Trophoblast cell (in vitro differentiated cells and primary cell): ENCODE measurements at regions not wholly inside any gene's neighbourhood (a gene's known extent, or its start where the extent isn't known, plus 50 kb on each side); places are given as distances from the start of the nearest gene placed in this dataset.
"Not testable (repeated sequence)": the region's sequence is repeated elsewhere in the genome, so short reads cannot be mapped to it uniquely, and the experiment has no call there.

Source experiments
- DNase-seq, 2 donors: peaks; one replicate each; pipeline ENCODE4 v3.0.0-alpha.2; 2016
- H2AFZ ChIP-seq: 2 replicates; pipeline ENCODE4 v1.6.1; 2013; ENCODE audit warnings: low read length, moderate library complexity, mild to moderate bottlenecking; ENCODE audit not compliant: insufficient read depth, poor library complexity
- H2AK5ac ChIP-seq: 2 replicates; pipeline ENCODE4 v1.6.1; 2013; ENCODE audit warnings: mild to moderate bottlenecking, low read length
- H2BK120ac ChIP-seq: 2 replicates; pipeline ENCODE4 v1.6.1; 2013; ENCODE audit warnings: low read length, mild to moderate bottlenecking, moderate library complexity; ENCODE audit not compliant: insufficient read depth, poor library complexity
- H2BK12ac ChIP-seq: 2 replicates; pipeline ENCODE4 v1.6.1; 2013; ENCODE audit warnings: mild to moderate bottlenecking, low read length, moderate library complexity
- H2BK5ac ChIP-seq: 2 replicates; pipeline ENCODE4 v1.6.1; 2013; ENCODE audit warnings: low read length, low read depth, moderate library complexity, mild to moderate bottlenecking; ENCODE audit not compliant: poor library complexity
- H3K14ac ChIP-seq: 2 replicates; pipeline ENCODE4 v1.6.1; 2013; ENCODE audit warnings: mild to moderate bottlenecking, low read length
- H3K18ac ChIP-seq: 2 replicates; pipeline ENCODE4 v1.6.1; 2013; ENCODE audit warnings: mild to moderate bottlenecking, low read length
- H3K23ac ChIP-seq: 2 replicates; pipeline ENCODE4 v1.6.1; 2013; ENCODE audit warnings: low read length
- H3K27ac ChIP-seq: 2 replicates; pipeline ENCODE4 v1.5.1; 2013; ENCODE audit warnings: low read depth, mild to moderate bottlenecking, inconsistent platforms, low read length, moderate library complexity
- H3K27me3 ChIP-seq: 2 replicates; pipeline ENCODE4 v1.6.1; 2013; ENCODE audit warnings: inconsistent platforms, mild to moderate bottlenecking, low read length, moderate library complexity; ENCODE audit not compliant: insufficient read depth
- H3K36me3 ChIP-seq, 2 experiments: 1 replicate in 1 of 2; 2 replicates in 1 of 2; pipeline ENCODE4 v1.6.1; 2013; ENCODE audit warnings: low read length in 2 of 2, mild to moderate bottlenecking in 2 of 2, moderate library complexity in 1 of 2; ENCODE audit not compliant: insufficient read depth in 2 of 2, control insufficient read depth in 1 of 2
- H3K4ac ChIP-seq: 2 replicates; pipeline ENCODE4 v1.6.1; 2013; ENCODE audit warnings: low read depth, mild to moderate bottlenecking, low read length, moderate library complexity
- H3K4me1 ChIP-seq, 2 experiments: 1 replicate in 1 of 2; 2 replicates in 1 of 2; pipeline ENCODE4 v1.6.1; 2013; ENCODE audit warnings: low read length in 2 of 2, mild to moderate bottlenecking in 2 of 2, moderate library complexity in 1 of 2; ENCODE audit not compliant: insufficient read depth in 2 of 2, control insufficient read depth in 1 of 2
- H3K4me2 ChIP-seq: 2 replicates; pipeline ENCODE4 v1.6.1; 2013; ENCODE audit warnings: inconsistent platforms, mild to moderate bottlenecking, low read length, moderate library complexity
- H3K4me3 ChIP-seq: 2 replicates; pipeline ENCODE4 v1.5.1; 2013; ENCODE audit warnings: mild to moderate bottlenecking, low read depth, low read length, inconsistent platforms
- H3K79me1 ChIP-seq: one replicate; pipeline ENCODE4 v1.6.1; 2013; ENCODE audit warnings: low read length
- H3K79me2 ChIP-seq: 2 replicates; pipeline ENCODE4 v1.6.1; 2013; ENCODE audit warnings: low read length, mild to moderate bottlenecking; ENCODE audit not compliant: control insufficient read depth, insufficient read depth, poor library complexity
- H3K9ac ChIP-seq: 2 replicates; pipeline ENCODE4 v1.6.1; 2013; ENCODE audit warnings: mild to moderate bottlenecking, low read length
- H3K9me3 ChIP-seq: 2 replicates; pipeline ENCODE4 v1.6.1; 2013; ENCODE audit warnings: low read depth, mild to moderate bottlenecking, control low read depth, inconsistent platforms, low read length; ENCODE audit not compliant: insufficient read depth
- H4K12ac ChIP-seq: 2 replicates; pipeline ENCODE4 v1.6.1; 2013; ENCODE audit warnings: low read depth, mild to moderate bottlenecking, low read length, moderate library complexity
- H4K8ac ChIP-seq: 2 replicates; pipeline ENCODE4 v1.6.1; 2013; ENCODE audit warnings: low read depth, mild to moderate bottlenecking, low read length, moderate library complexity
- H4K91ac ChIP-seq: one replicate; pipeline ENCODE4 v1.6.1; 2013; ENCODE audit warnings: low read depth, mild to moderate bottlenecking, low read length, moderate library complexity
- WGBS: extraction: QIAGEN DNeasy Blood & Tissue Kit; methylation state at CpG from one replicate; pipeline ENCODE4 v1.1.7; 2013; ENCODE audit warnings: missing lambda C conversion rate; ENCODE audit not compliant: insufficient read length, insufficient coverage; ENCODE audit errors: extremely low coverage; 5-methylcytosine and 5-hydroxymethylcytosine counted together

GRCh38 chr14:19659850-19660558, 53.7 kb downstream of the OR11H2 start:
- H3K14ac ChIP-seq, H2AK5ac ChIP-seq, H2AFZ ChIP-seq, H3K9ac ChIP-seq, DNase-seq, H3K4me2 ChIP-seq, H3K79me1 ChIP-seq, H3K4ac ChIP-seq, H2BK120ac ChIP-seq, H3K27me3 ChIP-seq, H3K18ac ChIP-seq, H4K8ac ChIP-seq, H3K4me3 ChIP-seq, H3K23ac ChIP-seq, H4K91ac ChIP-seq, H3K36me3 ChIP-seq, H4K12ac ChIP-seq, H2BK5ac ChIP-seq, H2BK12ac ChIP-seq, H3K27ac ChIP-seq, H3K9me3 ChIP-seq, H3K79me2 ChIP-seq, H3K4me1 ChIP-seq: not testable (repeated sequence)
- WGBS, result no CpG with 5 or more reads among the region's 3 CpGs

- H2BK120ac ChIP-seq, H3K23ac ChIP-seq, H3K14ac ChIP-seq, H2AK5ac ChIP-seq, H2BK5ac ChIP-seq, H3K4me3 ChIP-seq, H3K36me3 ChIP-seq, H2AFZ ChIP-seq, H3K4me2 ChIP-seq, H3K9ac ChIP-seq, H3K79me1 ChIP-seq, H4K8ac ChIP-seq, H4K12ac ChIP-seq, H3K4ac ChIP-seq, H3K79me2 ChIP-seq, H3K27me3 ChIP-seq, H3K18ac ChIP-seq, H3K4me1 ChIP-seq, DNase-seq, H3K27ac ChIP-seq, H2BK12ac ChIP-seq, H4K91ac ChIP-seq, H3K9me3 ChIP-seq: not testable (repeated sequence)
- WGBS, result no CpG with 5 or more reads among the region's 7 CpGs
These were observed 55.0 kb downstream of the OR11H2 start for GRCh38 chr14:19658706-19659105.

- H3K27ac ChIP-seq, H2AK5ac ChIP-seq: not testable (repeated sequence)
- no CpG with 5 or more reads among the region's 28 CpGs for WGBS
These were observed 75.1 kb downstream of the OR11H2 start for GRCh38 chr14:19638565-19638964.

GRCh38 chr14:19638042-19638322, 75.7 kb downstream of the OR11H2 start:
- not testable (repeated sequence) for H3K9ac ChIP-seq, H3K27me3 ChIP-seq, DNase-seq, H3K36me3 ChIP-seq, H3K4ac ChIP-seq, H2AFZ ChIP-seq, H3K79me1 ChIP-seq, H2AK5ac ChIP-seq, H3K14ac ChIP-seq, H2BK5ac ChIP-seq, H3K23ac ChIP-seq, H4K91ac ChIP-seq, H3K79me2 ChIP-seq, H3K4me2 ChIP-seq, H3K9me3 ChIP-seq, H4K8ac ChIP-seq, H4K12ac ChIP-seq, H3K4me3 ChIP-seq, H3K18ac ChIP-seq, H2BK12ac ChIP-seq, H3K27ac ChIP-seq, H3K4me1 ChIP-seq, H2BK120ac ChIP-seq
- WGBS, result no CpG with 5 or more reads among the region's 7 CpGs

More at GRCh38 chr14:19638565-19638964, 75.1 kb downstream of the OR11H2 start:
- H3K18ac ChIP-seq, H3K9me3 ChIP-seq, H3K79me1 ChIP-seq, H3K14ac ChIP-seq, H2BK12ac ChIP-seq, H2BK120ac ChIP-seq, DNase-seq, H3K4me3 ChIP-seq, H3K4me2 ChIP-seq, H3K36me3 ChIP-seq, H3K4me1 ChIP-seq, H2AFZ ChIP-seq, H3K9ac ChIP-seq, H3K79me2 ChIP-seq, H3K27me3 ChIP-seq, H4K91ac ChIP-seq, H3K23ac ChIP-seq, H3K4ac ChIP-seq, H4K8ac ChIP-seq, H4K12ac ChIP-seq, H2BK5ac ChIP-seq: not testable (repeated sequence)
